HEK293 (cell line): ENCODE measurements at regions not wholly inside any gene's neighbourhood (a gene's known extent, or its start where the extent isn't known, plus 50 kb on each side); places are given as distances from the start of the nearest gene placed in this dataset.

Experiments used
- CTCF ChIP-seq: fragments of 450-650 bp; formaldehyde crosslinking; IDR thresholded peaks from 2 replicates; pipeline ENCODE4 v1.5.1; 2016; ENCODE audit warnings: missing biosample characterization, missing genetic modification characterization
- HOXA7 ChIP-seq: sonication (generic); formaldehyde crosslinking; IDR thresholded peaks from 2 replicates; pipeline ENCODE4 v1.8.1; 2022; ENCODE audit warnings: missing genetic modification reagents, borderline replicate concordance
- TRIM28 ChIP-seq: IDR thresholded peaks from 2 replicates; pipeline ENCODE4 v1.6.1; 2011; ENCODE audit warnings: low read length, control low read depth, borderline replicate concordance
- ZNF140 ChIP-seq: fragments of 450-650 bp; formaldehyde crosslinking; IDR thresholded peaks from 2 replicates; pipeline ENCODE4 v1.5.1; 2016; ENCODE audit warnings: missing biosample characterization, missing genetic modification characterization
- ZNF311 ChIP-seq: fragments of 450-650 bp; formaldehyde crosslinking; IDR thresholded peaks from 2 replicates; pipeline ENCODE4 v1.5.1; 2017; ENCODE audit warnings: missing biosample characterization, missing genetic modification characterization, borderline replicate concordance
- ZNF324 ChIP-seq: fragments of 450-650 bp; formaldehyde crosslinking; IDR thresholded peaks from 2 replicates; pipeline ENCODE4 v1.5.1; 2016; ENCODE audit warnings: missing biosample characterization, missing genetic modification characterization
- ZNF629 ChIP-seq: fragments of 450-650 bp; formaldehyde crosslinking; IDR thresholded peaks from 2 replicates; pipeline ENCODE4 v1.5.1; 2017; ENCODE audit warnings: missing biosample characterization, missing genetic modification characterization

GRCh38 chr9:36501727-36502126 lies 71.0 kb upstream of the MELK start:
- no peak for TF ChIP-seq ZNF140 (tag by site-specific recombination)
- TF ChIP-seq CTCF (tag by site-specific recombination): no peak
- TF ChIP-seq ZNF629 (tag by site-specific recombination): no peak
- no peak for TF ChIP-seq ZNF311 (tag by site-specific recombination)
- TF ChIP-seq ZNF324 (tag by site-specific recombination): no peak
- no peak for TF ChIP-seq HOXA7 (CRISPR knock-in tag)
- TF ChIP-seq TRIM28: no peak
